ENCODE measurements at regions not wholly inside any gene's neighbourhood (a gene's known extent, or its start where the extent isn't known, plus 50 kb on each side); places are given as distances from the start of the nearest gene placed in this dataset.

DNA sequence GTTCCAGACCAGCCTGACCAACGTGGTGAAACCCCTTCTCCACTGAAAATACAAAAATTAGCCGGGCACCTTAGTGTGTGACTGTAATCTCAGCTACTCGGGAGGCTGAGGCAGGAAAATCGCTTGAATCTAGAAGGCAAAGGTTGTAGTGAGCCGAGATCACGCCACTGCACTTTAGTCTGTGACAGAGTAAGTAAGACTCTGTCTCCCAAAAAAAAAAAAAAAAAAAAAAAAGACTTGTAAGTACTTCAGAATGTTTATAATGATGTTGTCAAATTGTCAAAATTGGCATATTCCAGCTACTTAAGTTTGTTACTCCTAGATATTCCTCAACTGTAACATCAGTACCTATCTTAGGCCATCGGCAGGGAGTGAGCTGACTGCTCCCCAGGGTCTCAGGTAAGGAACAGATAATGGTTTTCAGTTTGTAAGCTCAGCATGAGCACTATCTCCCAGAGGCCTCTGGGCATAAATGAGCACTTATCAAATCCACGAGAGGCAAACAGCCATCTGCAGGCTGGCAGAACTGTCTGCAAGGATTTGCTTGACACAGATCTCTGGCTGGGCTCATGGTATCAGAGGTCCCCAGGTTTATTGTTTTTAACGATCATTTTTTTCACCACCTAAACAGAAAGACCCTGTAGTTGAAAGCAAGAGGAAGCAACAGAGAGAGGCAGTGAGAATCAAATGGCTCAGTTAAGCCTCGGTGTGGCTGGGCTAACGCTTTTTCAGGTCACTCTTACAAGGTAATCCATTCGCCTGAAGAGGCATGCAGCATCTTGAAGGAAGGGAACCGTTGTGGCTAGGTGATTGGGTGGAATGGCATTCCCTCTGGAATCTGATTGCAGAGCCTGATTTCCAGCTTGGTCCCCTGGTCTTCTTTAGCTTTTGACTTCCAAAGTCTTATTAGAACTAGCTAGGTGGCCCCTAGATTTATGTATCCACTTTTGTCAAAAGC, 115.9 kb downstream of the LY86 start:
- DNase-seq (ENCODE audit: extremely low spot score) = no peak
- TF ChIP-seq, protein P1, sequence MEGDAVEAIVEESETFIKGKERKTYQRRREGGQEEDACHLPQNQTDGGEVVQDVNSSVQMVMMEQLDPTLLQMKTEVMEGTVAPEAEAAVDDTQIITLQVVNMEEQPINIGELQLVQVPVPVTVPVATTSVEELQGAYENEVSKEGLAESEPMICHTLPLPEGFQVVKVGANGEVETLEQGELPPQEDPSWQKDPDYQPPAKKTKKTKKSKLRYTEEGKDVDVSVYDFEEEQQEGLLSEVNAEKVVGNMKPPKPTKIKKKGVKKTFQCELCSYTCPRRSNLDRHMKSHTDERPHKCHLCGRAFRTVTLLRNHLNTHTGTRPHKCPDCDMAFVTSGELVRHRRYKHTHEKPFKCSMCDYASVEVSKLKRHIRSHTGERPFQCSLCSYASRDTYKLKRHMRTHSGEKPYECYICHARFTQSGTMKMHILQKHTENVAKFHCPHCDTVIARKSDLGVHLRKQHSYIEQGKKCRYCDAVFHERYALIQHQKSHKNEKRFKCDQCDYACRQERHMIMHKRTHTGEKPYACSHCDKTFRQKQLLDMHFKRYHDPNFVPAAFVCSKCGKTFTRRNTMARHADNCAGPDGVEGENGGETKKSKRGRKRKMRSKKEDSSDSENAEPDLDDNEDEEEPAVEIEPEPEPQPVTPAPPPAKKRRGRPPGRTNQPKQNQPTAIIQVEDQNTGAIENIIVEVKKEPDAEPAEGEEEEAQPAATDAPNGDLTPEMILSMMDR (IDR thresholded peaks at IDR 0.05; ENCODE audit: control extremely low read depth, extremely low read depth, low read depth, missing control alignments) = no peak
- ChIA-PET CTCF (interaction anchor here (0.7 to 3.3 kb wide), 12 partner anchors 9 to 996 kb away, joined by 3 to 12 read pairs (median 4); no protein-coding TSS in a partner anchor), POLR2A (no interaction called here)

DNA sequence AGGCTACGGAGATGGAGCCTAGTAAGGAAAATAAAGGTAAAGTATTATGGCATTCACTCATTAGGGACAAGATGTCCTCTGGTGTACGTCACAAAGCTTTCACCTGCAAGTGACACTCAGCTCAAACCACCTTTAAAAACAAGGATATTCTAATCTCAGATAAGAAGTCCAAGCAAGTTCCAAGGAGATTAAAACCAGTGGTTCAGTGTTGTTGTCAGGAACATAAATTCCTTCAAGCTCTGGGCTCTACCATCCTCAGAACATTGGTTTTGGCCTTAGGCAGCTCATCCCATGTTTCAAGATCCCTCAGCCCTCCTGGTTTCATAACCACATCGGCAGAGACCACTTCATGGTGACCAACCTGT, 116.5 kb downstream of the LY86 start:
- CTCF ChIA-PET = interaction anchor here (0.7 to 1.6 kb wide), 8 partner anchors 8 to 539 kb away, joined by 3 to 10 read pairs (median 4); no protein-coding TSS in a partner anchor
- DNase-seq (ENCODE audit: extremely low spot score) = no peak
- POLR2A ChIA-PET = no interaction called here
- TF ChIP-seq, protein P1 (IDR thresholded peaks at IDR 0.05; ENCODE audit: control extremely low read depth, extremely low read depth, low read depth, missing control alignments) = no peak

DNA sequence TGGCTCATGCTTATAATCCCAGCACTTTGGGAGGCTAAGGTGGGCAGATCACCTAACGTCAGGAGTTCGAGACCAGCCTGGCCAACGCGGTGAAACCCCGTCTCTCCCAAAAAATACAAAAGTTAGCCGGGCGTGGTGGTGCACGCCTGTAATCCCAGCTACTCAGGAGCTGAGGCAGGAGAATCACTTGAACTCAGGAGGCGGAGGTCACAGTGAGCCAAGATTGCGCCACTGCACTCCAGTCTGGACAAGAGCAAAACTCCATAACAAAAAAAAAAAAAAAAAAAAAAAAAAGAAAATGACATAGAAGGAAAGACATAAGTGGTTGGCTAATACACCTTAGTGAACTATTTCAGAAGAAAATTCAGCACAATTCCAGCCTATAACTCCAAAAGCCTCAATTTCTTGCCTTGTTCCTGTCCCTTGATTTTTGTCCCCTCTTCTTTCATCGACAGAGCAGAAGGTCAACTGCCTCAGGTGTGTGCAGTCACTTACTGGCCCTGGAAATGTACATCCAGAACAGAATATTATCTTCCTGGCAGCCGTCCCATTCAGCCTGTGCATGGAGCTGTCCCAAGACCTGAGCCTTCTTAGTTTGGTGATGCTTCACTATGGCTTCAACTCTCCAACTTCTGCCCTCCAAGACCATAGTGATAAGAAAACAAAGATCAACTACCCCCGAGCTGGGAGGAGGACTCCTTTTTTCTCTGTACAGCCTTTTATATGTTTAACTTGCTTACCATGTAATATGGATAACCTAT, 117.6 kb downstream of the LY86 start:
- CTCF ChIA-PET = interaction anchor here (0.9 to 1.5 kb wide), 6 partner anchors 10 to 47 kb away, joined by 3 to 10 read pairs (median 4); no protein-coding TSS in a partner anchor
- DNase-seq (ENCODE audit: extremely low spot score) = no peak
- POLR2A ChIA-PET = no interaction called here
- TF ChIP-seq, protein P1 (IDR thresholded peaks at IDR 0.05; ENCODE audit: control extremely low read depth, extremely low read depth, low read depth, missing control alignments) = no peak

DNA sequence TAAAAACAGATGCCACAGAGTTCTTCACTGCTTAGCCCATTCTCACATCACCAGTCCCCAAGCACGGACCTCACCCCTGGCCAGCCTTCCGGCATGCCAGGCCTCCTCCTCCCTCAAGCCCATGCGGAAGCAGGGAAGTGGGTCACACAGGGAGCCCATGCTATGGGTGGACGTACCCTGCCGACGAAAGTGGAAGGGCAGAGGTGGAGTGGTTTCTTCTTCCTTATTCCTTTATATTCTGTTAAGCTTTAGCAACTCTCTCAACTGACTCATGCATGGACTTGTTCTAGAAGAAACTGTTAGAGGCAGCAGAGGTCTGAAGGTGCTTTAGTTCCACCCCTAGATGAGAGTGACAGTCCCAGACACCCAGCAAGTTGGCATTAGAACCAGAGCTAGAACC, 118.6 kb downstream of the LY86 start:
- CTCF ChIA-PET = interaction anchor here (0.9 to 1.4 kb wide), 4 partner anchors 10 to 48 kb away, joined by 3 to 5 read pairs (median 4); no protein-coding TSS in a partner anchor
- no peak for DNase-seq (ENCODE audit: extremely low spot score)
- TF ChIP-seq, protein P1 (IDR thresholded peaks at IDR 0.05; ENCODE audit: control extremely low read depth, extremely low read depth, low read depth, missing control alignments) = no peak
- POLR2A ChIA-PET = no interaction called here

DNA sequence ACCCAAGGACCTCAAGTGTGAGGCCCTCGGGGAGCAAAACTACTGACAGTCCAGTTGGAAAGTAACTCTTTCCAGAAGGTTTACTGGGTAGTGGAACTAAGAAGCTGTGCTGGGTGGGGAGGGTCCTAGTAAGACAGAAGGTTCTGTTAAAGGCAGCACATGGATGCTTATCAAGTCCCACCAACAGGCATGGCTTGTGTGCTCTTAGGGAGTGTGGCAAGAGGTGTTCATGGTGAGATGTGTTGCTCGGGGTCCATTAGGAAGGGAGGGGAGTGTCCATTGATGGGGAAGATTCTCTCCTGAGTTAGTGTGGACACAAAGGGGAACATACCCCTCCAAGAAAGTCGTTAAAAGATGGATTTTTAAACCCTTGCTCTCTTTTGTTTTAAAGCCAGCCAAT, 120.6 kb downstream of the LY86 start:
- no peak for DNase-seq (ENCODE audit: extremely low spot score)
- ChIA-PET POLR2A (no interaction called here), CTCF (interaction anchor here (1.4 to 2.9 kb wide), 3 partner anchors 10 to 15 kb away, joined by 4 to 9 read pairs (median 5); no protein-coding TSS in a partner anchor)
- TF ChIP-seq, protein P1 (IDR thresholded peaks at IDR 0.05; ENCODE audit: control extremely low read depth, extremely low read depth, low read depth, missing control alignments) = no peak
